Stomach (tissue), 4 donors: ENCODE measurements at regions not wholly inside any gene's neighbourhood (a gene's known extent, or its start where the extent isn't known, plus 50 kb on each side); places are given as distances from the start of the nearest gene placed in this dataset.

Experiments
- CTCF ChIP-seq, 7 experiments: fragments of 450-650 bp in 4 of 7; fragments of 200-600 bp in 3 of 7; sonication (generic) in 3 of 7; IDR thresholded peaks; one replicate each; pipeline ENCODE4 v1.5.1; 2016 to 2019; ENCODE audit warnings: antibody characterized with exemption in 7 of 7, control low read depth in 2 of 7, mild to moderate bottlenecking in 1 of 7
- POLR2AphosphoS5 ChIP-seq, 3 donors: sonication (generic); formaldehyde crosslinking; IDR thresholded peaks; one replicate each; pipeline ENCODE4 v1.6.1; 2016; ENCODE audit warnings: antibody characterized with exemption in 3 of 3

GRCh38 chr10:124207391-124207790 lies 114.0 kb upstream of the CHST15 start:
- no peak for TF ChIP-seq CTCF (IDR thresholded peaks at IDR 0.05)
- no peak for TF ChIP-seq POLR2AphosphoS5 (IDR thresholded peaks at IDR 0.05)
